ENCODE measurements at regions not wholly inside any gene's neighbourhood (a gene's known extent, or its start where the extent isn't known, plus 50 kb on each side); places are given as distances from the start of the nearest gene placed in this dataset.

- TF ChIP-seq POLR2AphosphoS5 (IDR thresholded peaks at IDR 0.05; ENCODE audit: borderline replicate concordance, low read depth, low read length) = no peak
- no peak for TF ChIP-seq EZH2 (IDR thresholded peaks at IDR 0.05)
- no peak for TF ChIP-seq FOXP2 (optimal IDR thresholded peaks at IDR 0.05; ENCODE audit: control extremely low read depth, extremely low read length, insufficient read depth)
Measured at GRCh38 chr9:109906766-109907382, 126.9 kb downstream of the PALM2AKAP2 start.
